Endothelial cell of umbilical vein (primary cell): ENCODE measurements at regions not wholly inside any gene's neighbourhood (a gene's known extent, or its start where the extent isn't known, plus 50 kb on each side); places are given as distances from the start of the nearest gene placed in this dataset.
"Not testable (repeated sequence)": the region's sequence is repeated elsewhere in the genome, so short reads cannot be mapped to it uniquely, and the experiment has no call there.

Experiments used
- BruUV-seq: library from RNA; stranded (reverse); fragments of 400-500 nt; replicated peaks from 2 replicates; lab custom pipeline; 2021; lab: Mats Ljungman, UMichigan
- CTCF ChIA-PET: fragments of 300-600, 350-600 bp; sonication (Branson Sonifier 250); formaldehyde crosslinking; loops from one replicate; lab custom pipeline; 2021; ENCODE audit warnings: antibody characterized with exemption, inconsistent platforms; lab: Charles Lee
- POLR2A ChIA-PET: fragments of 300-600, 350-600 bp; sonication (Branson Sonifier 250); formaldehyde crosslinking; loops from one replicate; lab custom pipeline; 2021; ENCODE audit warnings: antibody characterized with exemption, inconsistent platforms; lab: Charles Lee
- DNase-seq: peaks from one replicate; pipeline ENCODE4 v3.0.0-alpha.2; 2011; ENCODE audit warnings: low read depth, low spot score
- FAIRE-seq: peaks from 2 replicates; lab custom pipeline; 2011; peaks lifted over from hg19 to GRCh38; lab: Jason Lieb, UNC
- H2AFZ ChIP-seq: 2 replicates; pipeline ENCODE4 v1.6.0; 2012; ENCODE audit warnings: low read depth, low read length, control low read depth, inconsistent platforms
- H3K27ac ChIP-seq: 2 replicates; pipeline ENCODE4 v1.5.1; 2011; ENCODE audit warnings: low read depth, mild to moderate bottlenecking, control low read depth, low read length, moderate library complexity; ENCODE audit not compliant: insufficient read depth
- H3K27me3 ChIP-seq, 2 experiments: 2 replicates each; pipeline versions ENCODE4 v1.6.0 to v1.6.1; 2011; ENCODE audit warnings: low read length in 2 of 2, mixed read lengths in 1 of 2; ENCODE audit not compliant: control insufficient read depth in 2 of 2, insufficient read depth in 2 of 2
- H3K36me3 ChIP-seq, 2 experiments: 2 replicates in 1 of 2; 3 replicates in 1 of 2; pipeline ENCODE4 v1.5.1; 2011; ENCODE audit warnings: low read length in 2 of 2, mild to moderate bottlenecking in 1 of 2, moderate library complexity in 1 of 2; ENCODE audit not compliant: control insufficient read depth in 2 of 2, insufficient read depth in 2 of 2; ENCODE audit errors: extremely low read depth in 1 of 2
- H3K4me1 ChIP-seq: 3 replicates; pipeline ENCODE4 v1.5.1; 2011; ENCODE audit warnings: mild to moderate bottlenecking, low read length; ENCODE audit not compliant: control insufficient read depth, insufficient read depth; ENCODE audit errors: extremely low read depth
- H3K4me2 ChIP-seq: 2 replicates; pipeline ENCODE4 v1.6.1; 2011; ENCODE audit warnings: low read length, control low read depth, mixed read lengths; ENCODE audit not compliant: insufficient read depth
- H3K4me3 ChIP-seq, 3 experiments: fragments of 200-600 bp in 1 of 3; sonication (generic), shearing (Covaris generic) in 1 of 3; replicated peaks in 1 of 3; 2 replicates each; pipeline ENCODE4 v1.5.1; 2011 to 2016; ENCODE audit warnings: control low read depth in 3 of 3, low read length in 3 of 3, mild to moderate bottlenecking in 2 of 3, inconsistent platforms in 1 of 3, low read depth in 1 of 3, moderate library complexity in 1 of 3; ENCODE audit not compliant: insufficient read depth in 1 of 3
- H3K79me2 ChIP-seq: 2 replicates; pipeline ENCODE4 v1.6.0; 2012; ENCODE audit warnings: low read length, inconsistent platforms; ENCODE audit not compliant: control insufficient read depth, insufficient read depth
- H3K9ac ChIP-seq: replicated peaks from 2 replicates; pipeline ENCODE3; 2011; ENCODE audit warnings: low read length, control low read depth; ENCODE audit not compliant: insufficient read depth; ENCODE audit errors: extremely low read depth
- H3K9me1 ChIP-seq: replicated peaks from 3 replicates; pipeline ENCODE4 v1.6.0; 2011; ENCODE audit warnings: mild to moderate bottlenecking, low read length; ENCODE audit not compliant: control insufficient read depth, insufficient read depth; ENCODE audit errors: extremely low read depth
- H3K9me3 ChIP-seq: replicated peaks from 2 replicates; pipeline ENCODE4 v1.5.1; 2012; ENCODE audit warnings: low read length, inconsistent platforms; ENCODE audit not compliant: control insufficient read depth, insufficient read depth
- H4K20me1 ChIP-seq: replicated peaks from 2 replicates; pipeline ENCODE3; 2011; ENCODE audit warnings: mild to moderate bottlenecking, low read length; ENCODE audit not compliant: control insufficient read depth, insufficient read depth; ENCODE audit errors: extremely low read depth
- CTCF ChIP-seq, 2 donors: IDR thresholded peaks; 1 replicate in 1 of 2; 2 replicates in 1 of 2; pipeline ENCODE4 v1.5.1; 2011; ENCODE audit warnings: low read length in 2 of 2, mild to moderate bottlenecking in 2 of 2, moderate library complexity in 2 of 2, control low read depth in 1 of 2, inconsistent platforms in 1 of 2, low read depth in 1 of 2; ENCODE audit not compliant: insufficient read depth in 1 of 2; ENCODE audit errors: extremely low read depth in 1 of 2
- EZH2 ChIP-seq: IDR thresholded peaks from 2 replicates; pipeline ENCODE4 v1.6.1; 2012; ENCODE audit warnings: borderline replicate concordance, low read depth, mild to moderate bottlenecking, moderate library complexity, low read length, inconsistent platforms; ENCODE audit not compliant: severe bottlenecking
- FOS ChIP-seq: IDR thresholded peaks from 2 replicates; pipeline ENCODE4 v1.6.1; 2011; ENCODE audit warnings: mild to moderate bottlenecking, low read length, moderate library complexity, borderline replicate concordance; ENCODE audit not compliant: insufficient read depth
- GATA2 ChIP-seq: IDR thresholded peaks from 2 replicates; pipeline ENCODE4 v1.7.0; 2011; ENCODE audit warnings: low read depth, mild to moderate bottlenecking, moderate library complexity, mixed read lengths, low read length; ENCODE audit not compliant: insufficient read length, insufficient read depth
- JUN ChIP-seq: IDR thresholded peaks from 2 replicates; pipeline ENCODE4 v1.6.1; 2011; ENCODE audit warnings: borderline replicate concordance, low read depth; ENCODE audit not compliant: insufficient read length, insufficient read depth
- MAX ChIP-seq: IDR thresholded peaks from 2 replicates; pipeline ENCODE4 v1.6.1; 2011; ENCODE audit not compliant: insufficient read depth, insufficient read length
- MYC ChIP-seq: IDR thresholded peaks from one replicate; pipeline ENCODE4 v1.6.1; 2011; ENCODE audit warnings: mild to moderate bottlenecking, low read depth, low read length
- POLR2A ChIP-seq: IDR thresholded peaks from 2 replicates; pipeline ENCODE4 v1.6.1; 2012; ENCODE audit warnings: low read depth, mild to moderate bottlenecking, control low read depth, low read length
- POLR2AphosphoS5 ChIP-seq: IDR thresholded peaks from 2 replicates; pipeline ENCODE4 v1.6.1; 2012; ENCODE audit warnings: low read depth, mild to moderate bottlenecking, control low read depth, low read length, moderate library complexity; ENCODE audit not compliant: insufficient read depth
- dilution Hi-C: fragments of 300-500 bp; cut with MboI; formaldehyde crosslinking; loops from one replicate; pipeline ENCODE4 v1.15.0; 2019; ENCODE audit warnings: low sequenced_read_pairs; ENCODE audit not compliant: extremely low pct_ligation_motif_present
- intact Hi-C: fragments of 100-400 bp; cut with micrococcal nuclease; formaldehyde crosslinking; loops from one replicate; pipeline ENCODE4 v1.10.0; 2022

- Histone ChIP-seq H3K36me3 (no peaks in the 10 kb centered on the region), H4K20me1 (no peaks in the 10 kb centered on the region), H3K4me1 (no peaks in the 10 kb centered on the region), H3K9me3 (no peaks in the 10 kb centered on the region), H3K79me2 (no peaks in the 10 kb centered on the region), H3K4me3 (no peak overlapping the region), H3K27ac (no peak overlapping the region), H3K9ac (no peak overlapping the region), H3K4me2 (no peak overlapping the region), H3K9me1 (no peaks in the 10 kb centered on the region), H2AFZ (no peak overlapping the region), H3K27me3 (no peaks in the 10 kb centered on the region)
- intact Hi-C loops (no loop called here), dilution Hi-C loops (no loop called here)
- ChIA-PET CTCF (no interaction called here), POLR2A (no interaction called here)
- TF ChIP-seq MAX (no peak), EZH2 (no peak), GATA2 (no peak), CTCF (IDR thresholded peaks at IDR 0.05; ENCODE audit: extremely low read depth in 1 of 2, insufficient read depth in 1 of 2, low read depth in 1 of 2, low read length in 2 of 2) (no peak), FOS (no peak), MYC (no peak), POLR2AphosphoS5 (no peak), JUN (no peak), POLR2A (no peak)
- no peak for DNase-seq
- no TSS peak for BruUV-seq
- no peak for FAIRE-seq
Measured at GRCh38 chr16:26413780-26414179, 652.9 kb upstream of the C16orf82 start.

DNA sequence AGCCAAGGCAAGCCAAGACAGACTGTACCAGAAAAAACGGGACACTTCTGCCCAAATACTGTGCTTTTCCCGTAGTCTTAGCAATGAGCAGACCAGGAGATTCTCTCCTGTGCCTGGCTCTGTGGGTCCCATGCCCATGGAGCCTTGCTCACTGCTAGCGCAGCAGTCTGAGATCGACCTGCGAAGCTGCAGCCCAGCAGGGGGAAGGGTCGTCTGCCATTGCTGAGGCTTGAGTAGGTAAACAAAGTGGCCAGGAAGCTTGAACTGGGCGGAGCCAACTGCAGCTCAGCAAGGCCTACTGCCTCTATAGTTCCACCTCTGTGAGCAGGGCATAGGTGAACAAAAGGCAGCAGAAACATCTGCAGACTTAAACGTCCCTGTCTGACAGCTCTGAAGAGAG lies 647.3 kb upstream of the C16orf82 start:
- CTCF ChIA-PET, dilution Hi-C loops, H3K36me3 ChIP-seq, POLR2A ChIA-PET, H3K27ac ChIP-seq, intact Hi-C loops, H3K4me1 ChIP-seq, H3K79me2 ChIP-seq, H3K9me3 ChIP-seq, FAIRE-seq, H4K20me1 ChIP-seq, H3K9ac ChIP-seq, H3K4me2 ChIP-seq, BruUV-seq, H3K4me3 ChIP-seq, DNase-seq, H3K27me3 ChIP-seq, H2AFZ ChIP-seq, H3K9me1 ChIP-seq: not testable (repeated sequence)
